ENCODE measurements at regions not wholly inside any gene's neighbourhood (a gene's known extent, or its start where the extent isn't known, plus 50 kb on each side); places are given as distances from the start of the nearest gene placed in this dataset.

DNA sequence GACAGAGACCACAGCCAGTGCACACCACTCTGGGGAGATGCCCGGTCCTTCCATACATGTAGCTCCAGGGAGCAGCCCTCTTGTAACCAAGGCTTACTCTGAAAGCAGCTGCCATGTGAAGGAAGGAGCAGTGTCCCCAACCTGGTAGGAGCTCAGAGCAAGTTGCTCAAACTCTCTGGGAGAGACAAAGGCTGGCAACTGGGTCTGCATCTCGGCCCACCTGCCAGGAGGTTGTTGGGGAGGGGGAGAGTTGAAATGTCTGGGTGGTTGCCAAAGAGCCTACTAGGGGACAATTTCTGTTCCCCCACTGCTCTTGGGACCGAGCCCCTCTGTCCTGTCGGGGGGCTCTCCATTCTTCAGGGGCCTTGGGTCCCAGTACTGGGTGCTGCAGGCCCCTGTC, 309.9 kb downstream of the TLE3 start:
- DNase-seq, result no peak

DNA sequence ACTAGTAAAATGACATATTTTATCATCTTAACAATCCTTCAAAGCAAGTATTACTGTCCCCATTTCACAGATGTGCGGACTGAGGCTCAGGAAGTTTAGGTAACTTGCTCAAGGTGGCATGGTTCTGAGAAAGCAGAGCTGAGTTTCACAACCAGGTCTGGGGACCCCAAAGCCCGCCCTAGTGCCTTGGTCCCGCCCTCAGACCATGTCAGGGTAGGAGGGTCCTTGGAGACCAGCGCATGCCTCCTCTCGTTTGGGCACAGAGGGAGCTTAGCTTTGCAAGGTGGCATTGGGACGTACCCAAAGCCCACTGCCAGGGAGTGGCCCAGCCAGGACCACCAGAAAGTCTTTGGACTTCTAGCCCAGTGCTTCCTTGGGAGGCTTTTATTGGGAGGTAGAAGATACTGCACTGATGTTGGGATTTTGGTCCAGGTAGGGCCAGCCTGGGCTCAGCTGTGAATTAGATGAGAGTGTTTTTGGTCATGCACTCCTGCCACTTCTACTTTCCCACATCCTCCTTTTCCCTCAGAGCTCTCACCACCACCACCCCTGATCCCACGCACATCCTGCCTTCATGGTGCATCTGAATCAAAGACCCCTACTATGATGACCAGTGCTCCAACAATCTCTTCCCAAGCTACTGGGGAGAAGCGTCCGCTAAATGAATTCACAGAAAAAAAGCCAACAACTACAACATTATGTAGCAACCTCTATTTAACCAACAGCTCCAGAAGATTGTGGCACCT, 307.9 kb downstream of the TLE3 start:
- DNase-seq, result no peak

GRCh38 chr15:69790632-69791031, 307.1 kb downstream of the TLE3 start:
- no peak for DNase-seq

DNA sequence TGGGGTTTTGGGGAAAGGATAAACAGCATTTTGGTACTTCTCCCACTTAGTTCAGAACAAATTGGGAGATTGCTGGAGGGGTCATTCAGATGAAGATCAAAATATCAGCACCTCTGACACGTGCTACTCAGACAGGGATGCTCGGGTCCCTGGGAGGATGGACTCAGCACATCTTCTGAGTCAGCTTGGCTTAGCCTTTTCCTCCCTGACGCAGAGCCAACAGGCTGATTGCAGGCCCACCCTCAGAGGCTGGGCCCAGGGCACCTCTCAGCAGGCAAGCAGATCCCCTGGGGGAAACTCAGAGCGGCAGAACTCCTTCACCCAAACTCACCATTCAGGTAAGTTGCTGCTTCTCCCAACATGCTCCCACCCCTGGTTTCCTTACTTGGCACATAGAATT, 304.9 kb downstream of the TLE3 start:
- no peak for DNase-seq

- no peak for DNase-seq
Measured at GRCh38 chr15:69793431-69793780, 304.3 kb downstream of the TLE3 start.

- DNase-seq, result peak in 1 of 51 donors; percentile 57
Measured at GRCh38 chr15:69793781-69794451, 303.8 kb downstream of the TLE3 start.

DNA sequence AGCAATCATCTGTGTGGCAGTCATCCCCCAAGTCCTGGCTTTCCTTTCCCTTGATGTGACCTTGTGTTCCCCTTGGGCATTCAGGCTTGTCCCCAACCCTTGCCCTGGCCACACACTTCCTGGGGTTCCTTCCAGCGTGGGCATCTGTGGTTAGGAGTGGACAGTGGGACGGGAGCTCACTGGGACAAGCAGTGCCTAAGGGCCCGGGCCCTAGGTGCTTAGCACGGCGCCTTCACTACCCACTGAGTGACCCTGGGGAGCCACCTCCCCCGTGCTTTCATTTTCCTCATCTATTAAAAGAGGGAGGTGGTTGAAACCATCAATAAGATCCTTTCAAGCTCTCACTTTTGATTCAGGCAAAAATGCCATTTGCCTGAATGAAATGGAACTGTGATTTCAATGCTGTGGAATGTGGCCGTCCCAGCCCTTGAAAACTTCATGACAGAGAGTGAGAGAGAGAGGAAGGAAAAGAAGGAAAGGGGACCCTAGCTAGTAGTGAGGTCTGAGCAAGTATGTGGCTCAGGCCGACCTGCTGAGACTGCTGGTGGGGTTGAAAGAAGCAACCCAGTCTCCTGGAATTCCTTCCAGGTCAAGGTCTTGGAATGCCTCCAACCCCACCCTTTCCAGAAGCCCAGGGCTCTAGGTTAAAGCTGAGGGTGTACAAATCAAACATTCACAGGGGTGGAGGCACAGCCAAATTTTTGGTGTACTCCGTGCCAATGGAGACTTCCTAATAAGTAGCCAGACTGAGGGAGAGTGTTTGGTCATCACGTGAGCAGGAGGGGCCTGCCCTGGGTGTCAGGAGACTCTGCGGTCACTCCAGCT, 302.9 kb downstream of the TLE3 start:
- DNase-seq, result no peak

- no peak for DNase-seq
Measured at GRCh38 chr15:69795601-69796000, 302.1 kb downstream of the TLE3 start.

- no peak for DNase-seq
Measured at GRCh38 chr15:69797051-69797595, 300.6 kb downstream of the TLE3 start.

DNA sequence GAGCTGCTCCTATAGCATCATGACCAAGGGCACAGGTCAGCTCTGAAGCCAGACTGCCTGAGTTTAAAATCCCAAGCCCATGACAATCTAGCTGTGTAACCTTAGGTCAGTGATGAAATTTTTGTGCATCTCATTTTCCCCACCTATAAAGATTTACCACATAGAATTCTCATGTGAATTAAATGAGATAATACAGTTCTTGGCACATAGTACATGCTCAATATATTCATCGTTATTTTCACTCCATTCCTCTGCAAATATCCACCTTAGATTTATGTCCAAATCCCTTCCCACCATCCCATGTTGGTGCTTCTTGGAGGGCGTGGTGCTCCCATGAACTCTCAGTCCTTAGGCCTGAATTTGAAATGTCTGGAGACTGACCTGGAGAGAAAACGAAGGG, 300.1 kb downstream of the TLE3 start:
- no peak for DNase-seq

DNA sequence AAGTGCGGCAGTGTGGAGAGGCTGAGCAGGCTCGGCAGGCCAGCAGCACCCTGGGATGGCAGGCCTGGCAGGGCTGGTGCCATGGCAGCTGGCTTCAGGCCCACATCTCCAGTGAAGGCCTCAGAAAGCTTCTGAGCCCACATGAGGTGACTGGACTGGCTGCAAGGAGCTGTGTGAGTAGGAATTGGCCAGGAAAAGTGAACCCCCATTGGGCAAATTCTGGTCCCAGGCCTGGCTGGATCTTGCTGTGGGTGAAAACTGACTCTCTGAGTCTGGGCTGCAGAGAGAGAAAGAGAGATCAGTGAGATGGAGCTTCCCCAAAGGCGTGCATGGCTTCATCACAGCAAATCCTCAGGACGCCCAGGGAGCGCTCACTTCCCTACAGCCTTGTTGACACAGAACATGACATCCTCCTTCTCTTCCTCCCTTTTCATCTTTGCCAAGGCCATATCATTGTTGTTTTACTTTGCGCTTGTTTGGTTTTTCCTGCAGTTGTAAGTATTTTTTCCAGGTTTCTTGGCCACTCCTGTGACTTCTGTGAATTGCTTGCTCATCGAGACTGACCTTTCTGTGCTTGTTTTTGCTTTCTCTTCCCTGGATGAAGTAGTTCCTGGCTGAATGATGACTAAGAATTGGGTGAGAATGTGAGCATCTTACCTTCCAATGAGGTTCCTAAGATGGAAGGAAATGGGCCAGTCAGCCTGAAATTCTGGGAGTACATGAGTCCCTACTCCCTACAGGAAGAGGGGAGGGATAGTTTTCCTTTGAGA, 299.1 kb downstream of the TLE3 start:
- DNase-seq, result peak in 1 of 51 donors; percentile 4

DNA sequence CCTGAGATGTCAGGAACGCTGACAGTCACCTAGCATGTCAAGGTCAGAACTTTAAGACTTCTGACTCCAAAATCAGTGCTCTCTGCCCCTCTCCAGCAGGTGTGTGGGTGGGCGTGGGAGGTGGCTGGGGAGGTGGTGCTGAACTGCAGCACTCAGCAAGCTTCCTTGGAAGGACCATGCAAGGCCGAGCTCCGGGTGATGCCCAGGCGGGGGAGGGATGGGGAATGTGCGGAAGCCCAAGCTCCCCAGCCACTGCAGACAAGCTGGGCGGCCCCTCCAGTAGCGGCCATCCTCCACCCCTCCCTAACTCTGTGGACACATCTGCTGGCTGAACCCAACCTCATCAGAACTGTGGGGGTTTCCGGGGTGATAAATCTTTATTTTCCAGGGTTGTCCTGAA, 296.6 kb downstream of the TLE3 start:
- DNase-seq, result no peak

GRCh38 chr15:69802432-69802831, 295.3 kb downstream of the TLE3 start:
- no peak for DNase-seq

- DNase-seq, result no peak
Measured at GRCh38 chr15:69804786-69805185, 292.9 kb downstream of the TLE3 start.

- no peak for DNase-seq
Measured at GRCh38 chr15:69805248-69805953, 292.3 kb downstream of the TLE3 start.

GRCh38 chr15:69806287-69806915, 291.3 kb downstream of the TLE3 start:
- DNase-seq, result no peak

- peak in 8 of 51 donors; percentile 4 to 49 (median 13) for DNase-seq
Measured at GRCh38 chr15:69807721-69808120, 290.0 kb downstream of the TLE3 start.

GRCh38 chr15:69808756-69809155, 289.0 kb downstream of the TLE3 start:
- no peak for DNase-seq

GRCh38 chr15:69809421-69809820, 288.3 kb downstream of the TLE3 start:
- no peak for DNase-seq
